HepG2 (cell line): ENCODE measurements at regions not wholly inside any gene's neighbourhood (a gene's known extent, or its start where the extent isn't known, plus 50 kb on each side); places are given as distances from the start of the nearest gene placed in this dataset.

Experiments
- ATAC-seq: fragments of 200-7000 bp; cut with Tn5 transposase; 3 replicates; pipeline ENCODE4 v1.9.1; 2020; ENCODE audit warnings: mild to moderate bottlenecking, moderate library complexity
- BruUV-seq: library from RNA; stranded (reverse); fragments of 400-500 nt; replicated peaks from 2 replicates; lab custom pipeline; 2021; lab: Mats Ljungman, UMichigan
- CTCF ChIA-PET: fragments of 300-600 bp; formaldehyde crosslinking; extraction: SDS; loops from one replicate; lab custom pipeline; 2021; ENCODE audit warnings: low total read pairs, inconsistent platforms, low intra/inter-chr PET ratio; lab: Yijun Ruan, JAX
- POLR2A ChIA-PET: fragments of 350-600 bp; sonication (Branson Sonifier 250); formaldehyde crosslinking; loops from one replicate; lab custom pipeline; 2020; ENCODE audit warnings: antibody characterized with exemption, inconsistent platforms; lab: Yijun Ruan, JAX
- DNase-seq: peaks from one replicate; pipeline ENCODE4 v3.0.0-alpha.2; 2015; ENCODE audit warnings: low spot score
- FAIRE-seq: peaks from 3 replicates; lab custom pipeline; 2011; peaks lifted over from hg19 to GRCh38; lab: Jason Lieb, UNC
- H2AFZ ChIP-seq: one replicate; pipeline ENCODE4 v1.6.1; 2011; ENCODE audit warnings: low read length, inconsistent platforms
- H3K27ac ChIP-seq: fragments of 300-600 bp; 3 replicates; pipeline ENCODE4 v1.8.0; 2011; ENCODE audit warnings: mixed run types, mild to moderate bottlenecking, mixed read lengths, low read length, inconsistent platforms; ENCODE audit not compliant: insufficient read depth; ENCODE audit errors: extremely low read length
- H3K27me3 ChIP-seq, 2 experiments: fragments of 200-600 bp in 1 of 2; 2 replicates in 1 of 2; 3 replicates in 1 of 2; pipeline versions ENCODE4 v1.6.0 to v1.8.0; 2011; ENCODE audit warnings: low read length in 2 of 2, mild to moderate bottlenecking in 2 of 2, moderate library complexity in 2 of 2, inconsistent platforms in 1 of 2; ENCODE audit not compliant: insufficient read depth in 2 of 2, control insufficient read depth in 1 of 2
- H3K36me3 ChIP-seq, 2 experiments: fragments of 200-600 bp in 1 of 2; replicated peaks in 1 of 2; 2 replicates in 1 of 2; 3 replicates in 1 of 2; pipeline versions ENCODE4 v1.5.1 to v1.8.0; 2011; ENCODE audit warnings: low read length in 2 of 2, inconsistent platforms in 1 of 2; ENCODE audit not compliant: insufficient read depth in 2 of 2, control insufficient read depth in 1 of 2
- H3K4me1 ChIP-seq: 2 replicates; pipeline ENCODE4 v1.5.1; 2012; ENCODE audit warnings: low read length, inconsistent platforms; ENCODE audit not compliant: insufficient read depth
- H3K4me2 ChIP-seq: 2 replicates; pipeline ENCODE4 v1.6.0; 2011; ENCODE audit warnings: low read depth, low read length, inconsistent platforms
- H3K4me3 ChIP-seq, 3 experiments: fragments of 200-600 bp in 1 of 3; sonication (generic), shearing (Covaris generic) in 1 of 3; replicated peaks in 1 of 3; 2 replicates each; pipeline ENCODE4 v1.5.1; 2011 to 2016; ENCODE audit warnings: low read length in 3 of 3, inconsistent platforms in 2 of 3, low read depth in 2 of 3, mild to moderate bottlenecking in 2 of 3, control low read depth in 1 of 3, mixed read lengths in 1 of 3; ENCODE audit not compliant: insufficient read depth in 1 of 3
- H3K79me2 ChIP-seq: one replicate; pipeline ENCODE4 v1.6.1; 2011; ENCODE audit warnings: low read length, inconsistent platforms; ENCODE audit not compliant: insufficient read depth
- H3K9ac ChIP-seq: 2 replicates; pipeline ENCODE4 v1.6.0; 2011; ENCODE audit warnings: mild to moderate bottlenecking, low read depth, low read length, inconsistent platforms; ENCODE audit not compliant: insufficient read depth
- H3K9me3 ChIP-seq: 2 replicates; pipeline ENCODE4 v1.5.1; 2012; ENCODE audit warnings: mild to moderate bottlenecking, low read length
- H4K20me1 ChIP-seq: 2 replicates; pipeline ENCODE4 v1.6.0; 2011; ENCODE audit warnings: inconsistent platforms, mild to moderate bottlenecking, low read length, moderate library complexity; ENCODE audit not compliant: insufficient read depth
- ETV5 ChIP-seq: IDR thresholded peaks from 2 replicates; pipeline ENCODE4 v1.6.1; 2018; ENCODE audit warnings: missing biosample characterization, missing genetic modification reagents, inconsistent platforms, borderline replicate concordance
- ZNF256 ChIP-seq: sonication (generic); formaldehyde crosslinking; conservative IDR thresholded peaks from 2 replicates; pipeline ENCODE4 v1.4.0; 2020; ENCODE audit warnings: missing genetic modification reagents
- ZNF337 ChIP-seq: sonication (generic); formaldehyde crosslinking; IDR thresholded peaks from 2 replicates; pipeline ENCODE4 v1.5.1; 2020; ENCODE audit warnings: missing genetic modification reagents, low read depth, mild to moderate bottlenecking, borderline replicate concordance
- ZNF556 ChIP-seq: sonication (generic); formaldehyde crosslinking; IDR thresholded peaks from 2 replicates; pipeline ENCODE4 v1.4.0; 2020; ENCODE audit warnings: mild to moderate bottlenecking, missing genetic modification reagents, borderline replicate concordance
- ZNF674 ChIP-seq: sonication (generic); formaldehyde crosslinking; IDR thresholded peaks from 2 replicates; pipeline ENCODE4 v1.5.0; 2020; ENCODE audit warnings: low read depth, mild to moderate bottlenecking, missing genetic modification reagents
- in situ Hi-C: cut with HindIII; loops from 2 replicates; pipeline ENCODE4 v1.10.0; 2017; ENCODE audit warnings: low pct_unique_long_range_greater_than_20kb; ENCODE audit not compliant: extremely low pct_ligation_motif_present
- intact Hi-C: fragments of 100-400 bp; cut with micrococcal nuclease; formaldehyde crosslinking; loops from one replicate; pipeline ENCODE4 v1.10.0; 2022; ENCODE audit not compliant: unreplicated experiment
- TF ChIP-seq, protein P1 (sequence below): sonication (generic); formaldehyde crosslinking; IDR thresholded peaks from 2 replicates; pipeline ENCODE4 v1.8.0; 2022; ENCODE audit warnings: mild to moderate bottlenecking, missing genetic modification reagents
- TF ChIP-seq, protein P2 (sequence below), 2 experiments: sonication (generic) in 1 of 2; formaldehyde crosslinking in 1 of 2; IDR thresholded peaks; 2 replicates each; pipeline versions ENCODE4 v1.4.0 to v1.6.1; 2018 to 2020; ENCODE audit warnings: missing genetic modification reagents in 2 of 2, borderline replicate concordance in 1 of 2, low read depth in 1 of 2, mild to moderate bottlenecking in 1 of 2, missing biosample characterization in 1 of 2
- TF ChIP-seq, protein P3 (sequence below): sonication (generic); formaldehyde crosslinking; IDR thresholded peaks from 2 replicates; pipeline ENCODE4 v1.4.0; 2020; ENCODE audit warnings: missing genetic modification reagents
- TF ChIP-seq, protein P4 (sequence below): sonication (generic); formaldehyde crosslinking; IDR thresholded peaks from 2 replicates; pipeline ENCODE4 v1.5.0; 2020; ENCODE audit warnings: missing genetic modification reagents
- TF ChIP-seq, protein P5 (sequence below): sonication (generic); formaldehyde crosslinking; IDR thresholded peaks from 2 replicates; pipeline ENCODE4 v1.4.0; 2020; ENCODE audit warnings: mild to moderate bottlenecking, low read depth, missing genetic modification reagents

DNA sequence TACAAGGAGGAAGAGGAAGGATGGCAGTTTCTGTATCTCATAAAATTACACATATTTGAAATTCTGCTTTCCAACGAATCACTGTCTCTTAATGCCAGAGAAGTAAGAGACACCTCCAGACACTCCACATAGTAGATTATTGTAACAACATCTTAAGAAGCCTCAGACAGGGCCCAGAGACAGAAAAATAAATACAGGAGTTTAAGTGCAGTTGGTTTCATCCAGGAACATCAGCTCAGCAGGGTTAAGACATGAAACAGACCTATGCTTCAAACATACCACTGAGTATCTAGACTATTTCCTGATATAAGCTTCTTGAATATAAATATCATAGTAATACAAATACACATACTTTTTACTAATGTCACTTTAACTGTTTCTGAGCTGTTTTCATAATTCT lies 290.3 kb downstream of the ADAMTS20 start (continued):
- TF ChIP-seq, protein P1, sequence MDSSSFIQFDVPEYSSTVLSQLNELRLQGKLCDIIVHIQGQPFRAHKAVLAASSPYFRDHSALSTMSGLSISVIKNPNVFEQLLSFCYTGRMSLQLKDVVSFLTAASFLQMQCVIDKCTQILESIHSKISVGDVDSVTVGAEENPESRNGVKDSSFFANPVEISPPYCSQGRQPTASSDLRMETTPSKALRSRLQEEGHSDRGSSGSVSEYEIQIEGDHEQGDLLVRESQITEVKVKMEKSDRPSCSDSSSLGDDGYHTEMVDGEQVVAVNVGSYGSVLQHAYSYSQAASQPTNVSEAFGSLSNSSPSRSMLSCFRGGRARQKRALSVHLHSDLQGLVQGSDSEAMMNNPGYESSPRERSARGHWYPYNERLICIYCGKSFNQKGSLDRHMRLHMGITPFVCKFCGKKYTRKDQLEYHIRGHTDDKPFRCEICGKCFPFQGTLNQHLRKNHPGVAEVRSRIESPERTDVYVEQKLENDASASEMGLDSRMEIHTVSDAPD (CRISPR knock-in tag), result no peak
- TF ChIP-seq, protein P2, sequence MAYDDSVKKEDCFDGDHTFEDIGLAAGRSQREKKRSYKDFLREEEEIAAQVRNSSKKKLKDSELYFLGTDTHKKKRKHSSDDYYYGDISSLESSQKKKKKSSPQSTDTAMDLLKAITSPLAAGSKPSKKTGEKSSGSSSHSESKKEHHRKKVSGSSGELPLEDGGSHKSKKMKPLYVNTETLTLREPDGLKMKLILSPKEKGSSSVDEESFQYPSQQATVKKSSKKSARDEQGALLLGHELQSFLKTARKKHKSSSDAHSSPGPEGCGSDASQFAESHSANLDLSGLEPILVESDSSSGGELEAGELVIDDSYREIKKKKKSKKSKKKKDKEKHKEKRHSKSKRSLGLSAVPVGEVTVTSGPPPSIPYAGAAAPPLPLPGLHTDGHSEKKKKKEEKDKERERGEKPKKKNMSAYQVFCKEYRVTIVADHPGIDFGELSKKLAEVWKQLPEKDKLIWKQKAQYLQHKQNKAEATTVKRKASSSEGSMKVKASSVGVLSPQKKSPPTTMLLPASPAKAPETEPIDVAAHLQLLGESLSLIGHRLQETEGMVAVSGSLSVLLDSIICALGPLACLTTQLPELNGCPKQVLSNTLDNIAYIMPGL (CRISPR knock-in tag; IDR thresholded peaks at IDR 0.05; ENCODE audit: borderline replicate concordance in 1 of 2, low read depth in 1 of 2), result no peak
- TF ChIP-seq, protein P3, sequence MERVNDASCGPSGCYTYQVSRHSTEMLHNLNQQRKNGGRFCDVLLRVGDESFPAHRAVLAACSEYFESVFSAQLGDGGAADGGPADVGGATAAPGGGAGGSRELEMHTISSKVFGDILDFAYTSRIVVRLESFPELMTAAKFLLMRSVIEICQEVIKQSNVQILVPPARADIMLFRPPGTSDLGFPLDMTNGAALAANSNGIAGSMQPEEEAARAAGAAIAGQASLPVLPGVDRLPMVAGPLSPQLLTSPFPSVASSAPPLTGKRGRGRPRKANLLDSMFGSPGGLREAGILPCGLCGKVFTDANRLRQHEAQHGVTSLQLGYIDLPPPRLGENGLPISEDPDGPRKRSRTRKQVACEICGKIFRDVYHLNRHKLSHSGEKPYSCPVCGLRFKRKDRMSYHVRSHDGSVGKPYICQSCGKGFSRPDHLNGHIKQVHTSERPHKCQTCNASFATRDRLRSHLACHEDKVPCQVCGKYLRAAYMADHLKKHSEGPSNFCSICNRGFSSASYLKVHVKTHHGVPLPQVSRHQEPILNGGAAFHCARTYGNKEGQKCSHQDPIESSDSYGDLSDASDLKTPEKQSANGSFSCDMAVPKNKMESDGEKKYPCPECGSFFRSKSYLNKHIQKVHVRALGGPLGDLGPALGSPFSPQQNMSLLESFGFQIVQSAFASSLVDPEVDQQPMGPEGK (CRISPR knock-in tag), result no peak

DNA sequence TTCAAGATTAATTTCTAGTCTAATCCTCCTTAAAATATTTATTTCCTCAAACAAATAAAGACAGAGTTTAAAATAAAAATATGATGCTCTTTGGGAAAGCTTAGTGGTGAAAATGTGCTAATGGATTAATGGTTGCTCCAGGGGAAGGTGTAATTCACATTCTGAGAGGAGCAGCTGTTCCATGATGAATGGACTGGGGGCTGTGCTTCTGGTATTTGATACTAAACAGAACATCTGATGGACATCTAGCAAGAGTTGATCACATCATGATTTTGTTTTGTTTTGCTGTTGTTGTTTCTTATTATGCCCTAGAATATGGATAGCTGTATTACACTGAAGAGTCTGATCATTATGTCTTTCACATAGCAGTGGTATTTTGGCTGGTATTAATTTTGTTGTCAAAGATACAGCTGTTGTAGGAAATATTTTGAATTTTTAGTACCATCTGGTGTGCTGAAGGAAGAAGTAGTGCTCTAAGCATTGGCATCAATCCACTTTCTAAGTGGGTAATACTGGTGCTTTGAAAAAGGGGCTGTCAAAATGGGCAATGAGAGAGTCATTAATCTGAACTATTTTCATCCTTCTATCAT lies 296.4 kb downstream of the ADAMTS20 start:
- H3K9me3 ChIP-seq, result no peaks in the 10 kb centered on the region
- H3K27me3 ChIP-seq, result no peaks in the 10 kb centered on the region
- in situ Hi-C loops (no loop called here), intact Hi-C loops (no loop called here)
- ChIA-PET POLR2A (no interaction called here), CTCF (no interaction called here)
- no peaks in the 10 kb centered on the region for H3K4me1 ChIP-seq
- DNase-seq (no peak), ATAC-seq (no peak), FAIRE-seq (no peak)
- no peak overlapping the region for H2AFZ ChIP-seq
- no peaks in the 10 kb centered on the region for H4K20me1 ChIP-seq
- H3K27ac ChIP-seq, result no peak overlapping the region
- BruUV-seq, result no TSS peak
- no peaks in the 10 kb centered on the region for H3K36me3 ChIP-seq
- no peak for TF ChIP-seq ETV5 (CRISPR knock-in tag)
- TF ChIP-seq ZNF556, result no peak
- no peak for TF ChIP-seq ZNF674 (CRISPR knock-in tag)
- no peak for TF ChIP-seq ZNF256 (CRISPR knock-in tag)
- TF ChIP-seq, protein P4, sequence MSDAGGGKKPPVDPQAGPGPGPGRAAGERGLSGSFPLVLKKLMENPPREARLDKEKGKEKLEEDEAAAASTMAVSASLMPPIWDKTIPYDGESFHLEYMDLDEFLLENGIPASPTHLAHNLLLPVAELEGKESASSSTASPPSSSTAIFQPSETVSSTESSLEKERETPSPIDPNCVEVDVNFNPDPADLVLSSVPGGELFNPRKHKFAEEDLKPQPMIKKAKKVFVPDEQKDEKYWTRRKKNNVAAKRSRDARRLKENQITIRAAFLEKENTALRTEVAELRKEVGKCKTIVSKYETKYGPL (CRISPR knock-in tag), result no peak
- TF ChIP-seq ZNF337 (CRISPR knock-in tag), result no peak
- TF ChIP-seq, protein P5, sequence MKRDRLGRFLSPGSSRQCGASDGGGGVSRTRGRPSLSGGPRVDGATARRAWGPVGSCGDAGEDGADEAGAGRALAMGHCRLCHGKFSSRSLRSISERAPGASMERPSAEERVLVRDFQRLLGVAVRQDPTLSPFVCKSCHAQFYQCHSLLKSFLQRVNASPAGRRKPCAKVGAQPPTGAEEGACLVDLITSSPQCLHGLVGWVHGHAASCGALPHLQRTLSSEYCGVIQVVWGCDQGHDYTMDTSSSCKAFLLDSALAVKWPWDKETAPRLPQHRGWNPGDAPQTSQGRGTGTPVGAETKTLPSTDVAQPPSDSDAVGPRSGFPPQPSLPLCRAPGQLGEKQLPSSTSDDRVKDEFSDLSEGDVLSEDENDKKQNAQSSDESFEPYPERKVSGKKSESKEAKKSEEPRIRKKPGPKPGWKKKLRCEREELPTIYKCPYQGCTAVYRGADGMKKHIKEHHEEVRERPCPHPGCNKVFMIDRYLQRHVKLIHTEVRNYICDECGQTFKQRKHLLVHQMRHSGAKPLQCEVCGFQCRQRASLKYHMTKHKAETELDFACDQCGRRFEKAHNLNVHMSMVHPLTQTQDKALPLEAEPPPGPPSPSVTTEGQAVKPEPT (CRISPR knock-in tag), result no peak
- H3K4me2 ChIP-seq, result no peak overlapping the region
- no peaks in the 10 kb centered on the region for H3K79me2 ChIP-seq
- H3K4me3 ChIP-seq, result no peak overlapping the region
- no peak overlapping the region for H3K9ac ChIP-seq
